NCI-H526 treated with DMSO at 0.1 percent for 48 hours (cell line): ENCODE measurements at regions not wholly inside any gene's neighbourhood (a gene's known extent, or its start where the extent isn't known, plus 50 kb on each side); places are given as distances from the start of the nearest gene placed in this dataset.

Source experiments
- DNase-seq: peaks from one replicate; lab custom pipeline; 2025; lab: John Stamatoyannopoulos, UW

- DNase-seq = no peak
Measured at GRCh38 chr1:244157731-244158438, 106.8 kb downstream of the ZBTB18 start.

- no peak for DNase-seq
Measured at GRCh38 chr1:244159646-244160045, 108.6 kb downstream of the ZBTB18 start.

- DNase-seq = no peak
Measured at GRCh38 chr1:244160455-244161235, 109.6 kb downstream of the ZBTB18 start.

GRCh38 chr1:244161236-244161510 is 110.1 kb downstream of the ZBTB18 start:
- DNase-seq = no peak

GRCh38 chr1:244162786-244163530 is 111.9 kb downstream of the ZBTB18 start:
- DNase-seq = no peak

- DNase-seq = no peak
Measured at GRCh38 chr1:244163861-244164510, 112.9 kb downstream of the ZBTB18 start.

- no peak for DNase-seq
Measured at GRCh38 chr1:244164511-244164890, 113.4 kb downstream of the ZBTB18 start.

- no peak for DNase-seq
Measured at GRCh38 chr1:244165021-244165420, 113.9 kb downstream of the ZBTB18 start.

GRCh38 chr1:244165701-244166100 is 114.6 kb downstream of the ZBTB18 start:
- no peak for DNase-seq

- no peak for DNase-seq
Measured at GRCh38 chr1:244171241-244171985, 120.3 kb downstream of the ZBTB18 start.

GRCh38 chr1:244173240-244173639 is 122.2 kb downstream of the ZBTB18 start:
- no peak for DNase-seq

GRCh38 chr1:244173769-244174168 is 122.7 kb downstream of the ZBTB18 start:
- DNase-seq = no peak

- DNase-seq = no peak
Measured at GRCh38 chr1:244174922-244175521, 123.9 kb downstream of the ZBTB18 start.

- no peak for DNase-seq
Measured at GRCh38 chr1:244176201-244176600, 125.1 kb downstream of the ZBTB18 start.

- no peak for DNase-seq
Measured at GRCh38 chr1:244180256-244180655, 129.2 kb downstream of the ZBTB18 start.

GRCh38 chr1:244181867-244182266 is 130.8 kb downstream of the ZBTB18 start:
- DNase-seq = no peak

- no peak for DNase-seq
Measured at GRCh38 chr1:244183037-244183436, 132.0 kb downstream of the ZBTB18 start.

GRCh38 chr1:244186372-244186771 is 135.3 kb downstream of the ZBTB18 start:
- DNase-seq = no peak

- DNase-seq = no peak
Measured at GRCh38 chr1:244187310-244187709, 136.2 kb downstream of the ZBTB18 start.

- no peak for DNase-seq
Measured at GRCh38 chr1:244191581-244191980, 140.5 kb downstream of the ZBTB18 start.

GRCh38 chr1:244192325-244192724 is 141.2 kb downstream of the ZBTB18 start:
- no peak for DNase-seq
